ENCODE measurements at regions not wholly inside any gene's neighbourhood (a gene's known extent, or its start where the extent isn't known, plus 50 kb on each side); places are given as distances from the start of the nearest gene placed in this dataset.
A peak's percentile ranks its signal among the peaks of the same experiment; 100 is the strongest.
"Not testable (repeated sequence)": the region's sequence is repeated elsewhere in the genome, so short reads cannot be mapped to it uniquely, and the experiment has no call there.

DNA sequence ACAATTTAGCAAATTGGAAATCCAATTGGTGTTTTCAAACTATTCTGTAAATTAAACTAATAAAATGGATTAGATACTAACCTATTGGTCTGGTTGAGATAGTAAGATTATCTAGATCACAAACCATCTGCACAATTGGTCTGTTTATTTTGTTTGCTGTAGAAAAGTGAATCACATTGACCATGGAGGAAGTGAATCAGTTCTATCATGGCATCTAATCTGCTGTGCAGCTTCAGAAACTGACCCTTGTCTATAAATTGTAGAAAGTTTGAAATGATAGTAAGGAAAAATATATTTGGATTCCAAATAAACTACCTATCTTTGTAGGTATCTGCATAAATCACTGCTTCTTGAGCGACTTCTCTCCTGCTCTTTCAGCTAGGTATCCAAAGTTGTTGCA, 1865.4 kb downstream of the MAT2B start:
- DNase-seq (ENCODE audit: low read depth in 4 of 4, low spot score in 3 of 4) = no peak

DNA sequence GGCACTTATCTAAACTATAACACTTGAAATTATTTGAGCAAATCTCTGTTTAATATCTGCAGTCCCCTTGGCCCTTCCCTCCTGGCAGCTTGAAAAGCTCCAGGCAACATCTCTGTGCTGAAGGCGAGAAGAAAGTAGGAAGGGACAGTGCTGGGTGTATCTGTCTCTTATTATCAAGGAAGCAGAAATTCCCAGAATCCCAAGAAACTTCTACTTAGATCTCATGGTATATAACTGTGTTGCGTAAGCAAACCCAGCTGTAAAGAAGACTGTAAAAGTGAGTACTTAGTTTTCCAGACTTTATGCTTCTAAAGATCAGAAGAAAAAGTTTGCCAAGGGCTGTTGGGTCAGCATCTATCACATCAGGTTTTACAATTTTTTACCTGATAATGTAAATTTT, 1869.8 kb downstream of the MAT2B start:
- DNase-seq (ENCODE audit: low read depth in 4 of 4, low spot score in 3 of 4) = no peak

DNA sequence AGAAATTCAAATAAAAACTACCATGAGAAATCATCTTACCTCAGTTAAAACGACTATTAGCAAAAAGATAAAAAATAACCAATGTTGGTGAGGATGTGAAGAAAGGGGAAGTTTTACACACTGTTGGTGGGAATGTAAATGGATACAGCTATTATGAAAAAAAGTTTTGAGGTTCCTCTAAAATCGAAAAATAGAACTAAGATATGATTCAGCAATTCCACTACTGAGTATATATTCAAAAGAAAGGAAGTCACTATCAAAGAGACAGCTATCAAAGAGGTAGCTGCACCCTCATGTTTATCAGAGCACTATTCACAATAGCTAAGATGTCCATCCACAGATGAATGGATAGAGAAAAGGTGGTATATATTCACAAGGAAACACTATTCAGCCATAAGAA, 1888.4 kb downstream of the MAT2B start:
- DNase-seq (ENCODE audit: low read depth in 4 of 4, low spot score in 3 of 4) = no peak

DNA sequence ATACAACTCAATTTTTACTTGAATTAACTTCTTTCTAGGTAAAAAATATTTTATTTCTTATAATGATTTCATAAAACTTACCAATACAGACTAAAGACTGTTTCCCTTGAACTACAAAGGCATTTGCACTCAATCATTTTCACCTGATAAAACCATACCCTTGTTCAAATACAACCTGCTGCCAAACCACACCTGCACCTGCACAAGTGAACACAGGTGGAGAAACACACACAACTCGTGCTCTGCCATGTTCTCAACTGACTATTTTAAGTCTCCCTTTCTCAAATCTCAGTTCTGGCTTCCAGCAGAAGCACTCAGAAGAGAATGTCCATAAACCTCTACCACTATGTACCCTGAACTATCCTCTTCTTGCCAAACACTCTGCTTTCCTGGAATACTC, 1892.1 kb downstream of the MAT2B start:
- no peak for DNase-seq (ENCODE audit: low read depth in 4 of 4, low spot score in 3 of 4)

DNA sequence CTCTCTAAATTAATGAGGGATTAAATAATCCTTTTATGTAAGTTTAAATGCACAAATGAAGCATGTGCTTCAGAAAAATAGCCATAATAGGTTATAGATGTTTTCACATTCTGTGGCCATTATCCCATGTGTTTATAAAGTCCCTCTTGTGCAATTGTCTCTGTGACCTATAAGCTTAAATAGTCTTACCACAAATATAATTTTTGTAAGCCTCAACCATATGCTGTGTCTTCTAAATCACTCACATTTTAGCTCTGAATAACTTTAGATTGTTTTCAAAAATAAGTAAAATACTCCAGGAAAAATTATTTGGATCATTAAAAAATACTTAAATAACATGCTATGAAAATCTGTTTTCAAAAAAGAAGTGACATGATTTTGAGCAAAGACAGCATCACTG, 1894.7 kb downstream of the MAT2B start:
- no peak for DNase-seq (ENCODE audit: low read depth in 4 of 4, low spot score in 3 of 4)

DNA sequence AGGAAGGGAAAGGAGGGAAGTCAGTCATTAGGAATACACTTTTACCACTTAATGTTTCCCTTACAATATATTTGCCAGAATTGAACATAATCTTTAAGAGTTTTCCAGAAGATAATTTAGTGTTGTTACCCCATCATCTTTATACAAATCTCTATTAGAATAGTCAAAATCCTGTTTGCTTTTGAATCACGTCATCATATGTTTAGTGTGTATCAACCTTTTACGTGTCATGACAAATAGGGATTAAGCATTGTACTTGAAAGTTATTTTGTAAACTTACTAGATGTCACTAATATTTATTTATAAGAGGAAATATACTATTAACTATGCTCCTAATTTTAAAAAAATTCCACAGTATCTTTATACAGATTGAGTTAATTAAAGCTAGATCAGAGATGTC, 1899.5 kb downstream of the MAT2B start:
- DNase-seq (ENCODE audit: low read depth in 4 of 4, low spot score in 3 of 4) = no peak

DNA sequence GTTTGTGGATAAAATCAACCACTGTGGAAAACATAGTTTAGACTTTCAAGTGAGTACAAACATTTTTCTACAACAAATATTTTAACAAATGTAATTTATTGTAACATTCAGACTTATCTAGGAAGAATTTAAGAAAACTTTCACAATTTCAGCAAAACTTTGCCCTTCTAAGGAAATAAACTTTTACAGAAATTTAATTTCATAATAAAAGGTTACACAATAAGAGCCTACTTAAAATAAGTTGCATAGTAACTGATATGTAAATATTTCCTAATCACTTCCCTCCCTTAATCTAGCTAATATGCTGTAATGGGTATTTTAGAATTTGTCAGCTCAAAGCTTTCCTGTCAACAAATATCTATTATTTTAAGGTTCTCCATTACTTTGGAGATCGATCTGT, 1899.9 kb downstream of the MAT2B start:
- DNase-seq (ENCODE audit: low read depth in 4 of 4, low spot score in 3 of 4) = no peak

DNA sequence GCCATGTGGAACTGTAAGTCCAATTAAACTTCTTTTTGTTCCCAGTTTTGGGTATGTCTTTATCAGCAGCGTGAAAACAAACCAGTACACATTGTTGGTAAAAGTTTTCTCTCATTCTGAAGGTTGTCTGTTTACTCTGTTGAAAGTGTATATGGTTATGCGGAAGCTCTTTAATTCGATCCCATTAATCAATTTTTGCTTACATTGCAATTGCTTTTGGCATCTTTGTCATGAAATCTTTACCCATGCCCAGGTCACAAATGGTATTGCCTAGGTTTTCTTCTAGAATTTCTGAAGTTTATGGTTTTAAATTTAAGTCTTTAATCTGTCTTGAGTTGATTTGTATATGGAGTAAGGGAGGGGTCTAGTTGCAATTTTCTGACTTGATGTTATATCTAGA, 1901.9 kb downstream of the MAT2B start:
- DNase-seq (ENCODE audit: low read depth in 4 of 4, low spot score in 3 of 4) = no peak

DNA sequence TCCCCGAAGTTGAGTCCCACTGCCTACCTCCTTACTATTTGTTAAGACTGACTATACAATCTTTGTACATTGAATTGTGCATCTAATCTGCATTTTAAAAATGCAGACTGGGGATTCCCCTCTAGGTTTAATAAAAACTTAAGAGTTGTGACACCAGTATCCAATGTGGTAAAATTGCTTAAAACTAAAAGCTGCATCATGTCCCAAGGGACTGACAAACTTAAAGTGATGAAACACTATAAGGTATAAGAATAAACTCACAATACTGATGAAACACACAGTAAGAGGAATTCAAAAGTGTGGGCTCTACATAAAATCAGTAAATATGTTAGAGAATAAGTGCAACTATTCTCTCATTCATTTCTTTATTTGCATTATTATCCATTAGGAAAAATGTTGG, 1905.1 kb downstream of the MAT2B start:
- DNase-seq (ENCODE audit: low read depth in 4 of 4, low spot score in 3 of 4) = no peak

DNA sequence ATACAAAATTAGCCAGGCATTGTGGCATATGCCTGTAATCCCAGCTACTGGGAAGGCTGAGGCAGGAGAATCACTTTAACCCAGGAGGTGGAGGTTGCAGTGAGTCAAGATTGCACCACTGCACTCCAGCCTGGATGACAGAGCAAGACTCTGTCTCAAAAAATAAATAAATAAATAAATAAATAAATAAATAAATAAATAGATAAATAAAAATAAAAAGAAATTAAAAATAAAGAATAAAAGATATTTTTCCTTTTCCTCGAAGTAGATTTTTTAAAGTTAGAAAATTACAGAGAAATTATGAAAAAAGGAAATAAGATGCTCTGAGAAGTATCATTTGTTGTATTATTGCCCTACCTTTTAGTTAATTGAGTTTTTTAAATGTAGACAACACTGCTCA, 1906.1 kb downstream of the MAT2B start:
- not testable (repeated sequence) for DNase-seq (ENCODE audit: low read depth in 4 of 4, low spot score in 3 of 4)

DNA sequence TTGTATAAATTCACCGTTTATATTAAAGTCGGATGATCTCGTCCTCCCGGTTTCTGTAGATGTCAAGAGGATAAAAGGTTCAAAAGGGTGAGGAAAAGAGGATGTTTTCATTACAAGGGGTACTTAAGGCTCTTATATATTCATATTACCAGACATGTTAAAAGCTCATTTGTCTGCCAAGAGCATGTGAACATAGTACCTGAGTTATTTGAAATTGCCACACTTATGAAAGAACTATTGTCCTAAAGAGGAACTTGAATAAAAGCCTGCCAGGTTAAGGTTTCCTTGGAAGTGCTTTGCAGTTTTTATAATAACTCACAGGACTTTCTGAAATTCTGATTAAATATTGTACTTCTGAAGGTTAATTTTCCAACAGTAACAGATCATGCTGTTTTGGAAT, 1915.1 kb downstream of the MAT2B start:
- no peak for DNase-seq (ENCODE audit: low read depth in 4 of 4, low spot score in 3 of 4)

DNA sequence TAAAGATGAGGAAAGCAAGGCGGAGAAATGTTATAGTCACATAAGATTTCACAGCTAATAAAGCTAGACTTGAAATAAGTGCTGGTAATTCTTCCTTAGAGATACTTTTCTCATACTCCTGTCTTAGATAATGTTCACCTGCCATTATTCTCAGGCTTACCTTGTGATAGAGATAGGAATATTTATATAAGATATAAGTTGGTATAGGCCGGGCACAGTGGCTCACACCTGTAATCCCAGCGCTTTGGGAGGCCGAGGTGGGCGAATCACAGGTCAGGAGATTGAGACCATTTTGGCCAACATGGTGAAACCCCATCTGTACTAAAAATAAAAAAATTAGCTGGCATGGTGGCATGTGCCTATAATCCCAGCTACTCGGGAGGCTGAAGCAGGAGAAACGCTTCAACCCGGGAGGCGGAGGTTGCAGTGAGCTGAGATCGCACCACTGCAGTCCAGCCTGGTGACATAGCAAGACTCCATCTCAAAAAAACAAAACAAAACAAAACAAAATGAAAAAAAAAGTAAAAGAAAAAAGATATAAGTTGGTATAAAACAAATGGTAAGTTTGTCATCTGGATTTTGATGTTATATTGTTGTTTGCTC, 1918.4 kb downstream of the MAT2B start:
- DNase-seq (ENCODE audit: low read depth in 4 of 4, low spot score in 3 of 4) = no peak

DNA sequence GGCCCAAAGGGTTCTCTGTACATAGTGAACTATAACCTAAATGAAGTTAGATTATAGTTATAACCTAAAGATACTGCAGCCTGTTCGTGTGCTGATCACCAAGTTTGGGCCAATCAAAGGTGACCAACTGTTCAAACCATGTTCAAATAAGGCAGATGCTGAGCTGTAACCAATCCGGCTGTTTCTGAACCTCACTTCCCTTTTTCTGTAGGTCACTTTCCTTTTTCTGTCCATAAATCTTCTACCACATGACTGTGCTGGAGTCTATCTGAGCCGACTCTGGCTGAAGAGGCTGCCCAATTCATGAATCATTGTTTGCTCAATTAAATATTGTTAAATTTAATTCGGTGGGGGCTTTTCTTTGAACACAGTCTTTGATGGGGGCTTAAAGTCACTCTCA, 1920.2 kb downstream of the MAT2B start:
- no peak for DNase-seq (ENCODE audit: low read depth in 4 of 4, low spot score in 3 of 4)

DNA sequence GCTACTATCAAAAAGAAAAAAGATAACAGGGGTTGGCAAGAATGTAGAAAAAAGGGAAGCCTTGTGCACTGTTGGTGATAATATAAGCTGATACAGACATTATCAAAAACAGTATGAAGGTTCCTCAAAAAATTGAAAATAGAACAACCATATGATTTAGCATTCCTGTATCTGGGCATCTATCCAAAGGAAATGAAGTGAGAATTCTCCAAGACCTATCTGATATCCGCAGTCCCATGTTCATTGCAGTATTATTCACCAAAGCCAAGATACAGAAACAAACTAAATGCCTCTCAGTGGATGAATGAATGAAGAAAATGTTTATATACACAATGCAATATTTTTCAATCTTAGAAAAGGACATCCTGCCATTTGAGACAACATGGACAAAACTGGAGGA, 1943.3 kb downstream of the MAT2B start:
- no peak for DNase-seq (ENCODE audit: low read depth in 4 of 4, low spot score in 3 of 4)

DNA sequence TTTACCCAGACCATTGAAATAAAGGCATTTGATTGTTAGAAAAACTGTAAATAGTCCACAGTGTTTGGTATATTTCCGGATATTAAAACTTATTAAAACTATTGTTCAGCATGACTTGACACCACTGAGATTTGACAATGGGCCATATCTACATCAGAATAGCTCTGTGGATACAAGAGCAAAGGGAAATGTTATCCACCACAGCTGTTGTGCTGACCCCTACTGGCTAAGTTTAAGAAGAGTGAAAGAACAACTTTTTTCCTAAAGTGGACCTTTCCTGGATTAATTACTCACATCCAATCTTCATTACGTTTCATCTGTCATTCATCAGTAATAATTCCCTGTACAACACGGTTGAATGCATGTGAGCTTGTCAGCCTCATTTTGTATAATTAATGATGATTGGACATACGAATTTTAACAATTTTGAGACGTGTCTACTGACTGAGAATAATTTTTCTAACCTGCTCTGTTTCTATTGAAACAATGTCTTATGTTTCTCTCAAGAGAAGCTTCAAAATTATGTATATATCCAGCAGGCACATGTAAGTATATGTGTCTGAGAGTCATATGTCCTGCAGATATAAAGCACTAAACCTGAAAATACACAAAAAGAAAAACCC, 1952.6 kb downstream of the MAT2B start:
- peak; percentile 4 to 21 (median 14) for DNase-seq (ENCODE audit: low read depth in 4 of 4, low spot score in 3 of 4)

DNA sequence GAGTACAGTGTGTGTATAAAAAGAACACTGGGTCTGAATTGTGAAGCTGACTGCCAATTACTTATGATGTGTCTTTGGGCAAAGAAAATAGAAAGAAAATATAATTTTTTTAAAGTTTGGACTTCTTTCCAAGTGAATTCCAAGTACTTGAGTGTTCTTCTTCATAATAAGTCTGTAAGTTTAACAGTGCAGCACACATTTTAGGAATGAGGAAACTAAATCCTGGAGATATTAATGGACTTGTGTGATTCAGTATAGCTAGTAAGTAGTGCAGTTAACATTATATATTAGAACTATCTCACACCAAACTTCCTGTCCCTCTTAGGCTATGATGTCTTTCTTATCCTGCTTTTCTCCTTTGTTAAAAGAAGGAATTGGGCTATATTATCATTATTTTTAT, 1953.8 kb downstream of the MAT2B start:
- no peak for DNase-seq (ENCODE audit: low read depth in 4 of 4, low spot score in 3 of 4)

DNA sequence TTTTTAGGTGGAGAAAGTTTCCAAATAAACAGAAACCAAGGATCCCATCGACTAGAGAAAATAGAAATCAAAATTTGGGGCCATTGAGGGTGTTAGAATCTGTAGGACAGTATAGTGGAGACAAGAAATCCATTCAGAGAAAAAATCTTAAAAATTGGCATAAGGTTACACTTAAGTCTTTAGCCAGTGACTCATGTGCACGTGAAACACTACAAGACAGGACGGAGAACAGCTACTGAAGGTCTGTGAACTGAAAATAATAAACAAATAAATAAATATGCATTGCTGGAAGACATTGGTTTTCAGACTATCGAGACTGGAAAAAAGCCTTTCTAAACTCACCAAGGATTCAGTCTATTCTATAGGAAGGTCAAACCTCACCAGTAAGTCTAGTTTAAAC, 1955.5 kb downstream of the MAT2B start:
- no peak for DNase-seq (ENCODE audit: low read depth in 4 of 4, low spot score in 3 of 4)

DNA sequence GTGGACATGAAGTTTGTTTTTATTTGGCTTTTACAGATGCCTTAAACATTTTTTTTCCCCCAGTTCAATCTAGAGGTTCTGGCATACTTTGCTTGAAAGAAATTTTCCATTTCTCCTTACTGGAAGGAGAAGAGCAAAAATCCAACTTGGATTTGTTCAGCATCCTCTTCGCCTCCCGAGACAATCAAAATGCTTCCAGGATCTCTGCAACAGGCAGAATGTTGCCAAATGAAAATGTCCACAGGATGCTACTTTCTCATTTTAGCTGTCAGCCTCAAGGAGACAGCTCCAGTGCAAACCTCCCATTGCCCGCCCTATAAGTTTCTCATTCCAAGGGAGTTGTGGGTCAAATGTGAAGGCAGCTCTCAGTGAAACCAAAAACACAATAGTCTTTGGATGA, 1972.1 kb downstream of the MAT2B start:
- DNase-seq (ENCODE audit: low read depth in 4 of 4, low spot score in 3 of 4) = no peak

DNA sequence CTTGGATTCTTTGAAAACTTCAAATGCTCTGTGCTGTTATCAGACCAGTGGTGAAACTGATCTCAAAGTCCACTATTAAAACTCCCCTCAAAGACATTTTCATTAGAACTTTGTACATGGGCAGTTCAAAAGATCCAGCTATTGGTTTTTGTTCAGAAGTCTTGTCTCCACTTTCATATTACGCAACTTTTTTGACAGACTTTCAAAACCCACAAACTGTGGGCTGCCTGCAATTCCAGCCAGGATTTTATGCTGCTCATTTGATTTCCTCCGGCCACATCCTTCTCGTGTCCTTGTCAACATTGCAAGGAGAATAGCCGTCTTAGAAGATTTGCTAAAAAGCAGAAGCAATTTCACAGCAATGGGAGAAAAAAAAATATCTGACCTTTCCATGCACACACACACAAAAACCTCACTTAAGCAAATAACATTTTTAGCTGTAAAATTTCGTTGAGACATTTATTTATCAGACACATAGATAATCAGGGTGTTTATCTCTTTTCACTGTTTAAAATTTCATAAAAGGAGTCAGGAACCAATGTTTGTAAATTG, 1990.5 kb downstream of the MAT2B start:
- DNase-seq (ENCODE audit: low read depth in 4 of 4, low spot score in 3 of 4) = no peak

DNA sequence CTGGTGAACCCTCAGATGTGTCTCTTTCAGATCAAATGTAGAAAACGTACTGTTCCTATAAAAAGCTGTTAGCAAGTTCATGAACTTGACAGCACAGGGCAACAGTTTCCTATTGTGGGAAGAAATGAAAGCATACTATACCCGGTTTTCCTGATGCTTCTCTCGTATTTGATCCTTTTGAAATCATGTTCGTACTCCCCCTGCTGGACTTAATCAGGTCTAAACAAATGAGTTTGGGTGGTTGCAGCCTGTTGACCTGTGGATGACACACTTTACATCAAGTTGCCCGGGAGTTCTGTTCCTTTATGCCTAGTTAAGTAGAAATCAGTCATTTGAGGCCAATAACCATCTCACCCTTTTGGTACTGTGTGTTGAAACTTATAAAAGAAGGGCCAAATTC, 1992.3 kb downstream of the MAT2B start:
- no peak for DNase-seq (ENCODE audit: low read depth in 4 of 4, low spot score in 3 of 4)

DNA sequence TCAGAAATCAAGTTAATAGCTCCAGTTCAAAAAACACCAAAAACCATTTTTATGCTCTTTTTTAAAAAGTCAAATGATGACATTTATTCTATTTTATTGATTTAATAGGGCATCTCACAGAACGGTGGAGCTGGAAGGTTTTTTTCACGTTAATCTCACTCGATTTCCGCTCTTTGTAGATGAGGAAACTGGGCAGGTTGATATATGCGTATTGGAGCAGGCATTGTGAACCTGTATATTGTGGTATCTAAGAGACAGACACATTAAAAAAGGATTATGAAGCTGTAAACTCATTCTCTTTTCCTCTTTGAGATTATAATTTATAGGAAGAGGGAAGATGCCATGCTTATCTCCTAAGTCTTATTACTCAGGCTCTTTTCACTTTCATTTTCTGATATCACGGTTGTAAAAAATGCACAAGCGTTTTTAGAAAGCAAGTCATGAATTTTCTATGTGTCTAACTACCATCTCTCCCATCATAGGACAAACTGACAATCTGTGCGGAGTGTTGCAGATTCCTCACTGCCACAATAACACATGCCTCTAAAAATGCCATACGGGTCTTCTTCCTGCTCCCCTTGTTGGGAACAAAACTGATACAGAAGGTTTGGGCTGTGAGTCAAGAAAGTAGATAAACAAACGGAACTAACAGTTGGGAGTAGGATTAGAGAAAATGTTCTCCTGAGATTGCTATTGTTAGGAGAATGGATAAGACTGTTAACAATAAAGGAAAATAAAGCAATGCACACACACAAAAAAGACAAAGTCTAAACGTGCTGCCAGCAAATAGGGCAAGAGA, 1997.7 kb downstream of the MAT2B start:
- no peak for DNase-seq (ENCODE audit: low read depth in 4 of 4, low spot score in 3 of 4)

DNA sequence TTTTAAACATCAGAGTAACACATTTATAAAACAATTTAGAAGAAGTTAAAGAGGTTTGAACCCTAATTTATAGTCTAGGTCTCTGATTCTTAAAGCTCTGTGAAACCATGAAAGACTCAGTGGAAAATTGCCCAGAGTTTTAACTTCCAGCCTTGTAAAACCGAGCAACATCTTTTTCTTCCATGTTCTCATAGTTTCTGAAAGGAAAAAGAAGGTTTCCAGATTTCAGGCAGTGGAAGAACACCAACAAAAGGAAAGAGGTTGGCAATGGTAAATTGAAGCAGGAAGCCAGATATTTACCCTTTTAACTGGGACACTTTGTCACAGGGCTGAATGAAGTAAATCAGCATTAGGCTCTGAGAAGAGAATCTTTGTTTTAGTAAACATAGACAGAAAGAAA, 1999.3 kb downstream of the MAT2B start:
- no peak for DNase-seq (ENCODE audit: low read depth in 4 of 4, low spot score in 3 of 4)
